ENCODE measurements at regions not wholly inside any gene's neighbourhood (a gene's known extent, or its start where the extent isn't known, plus 50 kb on each side); places are given as distances from the start of the nearest gene placed in this dataset.
"Not testable (repeated sequence)": the region's sequence is repeated elsewhere in the genome, so short reads cannot be mapped to it uniquely, and the experiment has no call there.

DNA sequence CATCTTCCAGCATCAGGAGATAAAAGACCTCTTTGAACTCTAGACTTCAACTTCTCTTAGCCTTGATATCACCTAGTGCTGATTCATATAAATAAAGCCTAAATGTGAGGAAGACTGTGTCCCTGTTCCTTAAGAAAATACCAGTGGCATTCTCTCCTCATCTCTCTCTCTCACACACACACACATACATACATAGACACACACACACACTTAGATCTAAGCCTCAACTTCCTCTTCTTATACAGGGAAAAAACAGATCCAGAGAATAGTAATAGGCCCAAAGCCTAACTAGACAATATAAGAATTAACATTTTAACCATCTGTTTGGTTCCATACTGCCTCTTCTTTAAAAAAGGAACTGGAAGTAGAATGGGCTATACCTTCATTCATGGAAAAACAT lies 195.3 kb upstream of the NR4A3 start:
- DNase-seq (ENCODE audit: low read depth, low spot score): no peak

GRCh38 chr9:99628285-99628684 lies 193.4 kb upstream of the NR4A3 start:
- no peak for DNase-seq (ENCODE audit: low read depth, low spot score)

DNA sequence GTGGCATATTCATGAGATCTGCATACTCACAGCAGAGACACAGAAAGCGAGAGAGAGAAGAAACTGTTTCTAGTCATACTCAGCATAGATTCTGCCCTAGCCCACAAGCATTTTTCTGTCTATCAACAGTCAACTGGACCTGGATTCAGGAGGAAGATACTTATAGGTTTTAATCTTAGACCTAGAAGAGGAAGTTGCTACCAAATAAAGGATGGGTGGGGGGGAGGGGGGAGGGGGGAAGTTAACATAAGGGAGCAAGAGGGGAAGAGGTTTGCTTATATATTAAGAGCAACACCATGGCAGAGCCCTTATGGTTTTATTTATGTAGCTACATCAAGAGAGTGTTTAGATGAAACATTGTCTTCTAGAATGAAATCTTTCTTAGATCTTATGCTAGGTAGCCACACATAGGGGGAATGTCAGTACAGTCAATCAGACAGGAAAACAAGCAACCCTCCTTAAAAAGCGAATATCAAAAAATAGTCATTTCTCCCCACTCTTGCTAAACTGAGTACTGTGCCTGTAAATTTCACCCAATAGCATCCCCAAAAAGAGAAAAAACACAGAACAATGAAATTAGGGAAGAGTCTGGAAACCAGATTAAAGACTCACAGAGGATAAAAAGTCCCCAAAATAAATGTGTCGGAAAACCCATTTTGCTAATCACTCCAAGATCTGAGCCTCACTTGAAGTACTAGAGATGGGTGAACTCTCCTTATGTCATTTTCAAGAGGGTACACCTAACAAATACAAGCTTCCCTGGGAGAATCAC lies 192.7 kb upstream of the NR4A3 start:
- DNase-seq (ENCODE audit: low read depth, low spot score): no peak

DNA sequence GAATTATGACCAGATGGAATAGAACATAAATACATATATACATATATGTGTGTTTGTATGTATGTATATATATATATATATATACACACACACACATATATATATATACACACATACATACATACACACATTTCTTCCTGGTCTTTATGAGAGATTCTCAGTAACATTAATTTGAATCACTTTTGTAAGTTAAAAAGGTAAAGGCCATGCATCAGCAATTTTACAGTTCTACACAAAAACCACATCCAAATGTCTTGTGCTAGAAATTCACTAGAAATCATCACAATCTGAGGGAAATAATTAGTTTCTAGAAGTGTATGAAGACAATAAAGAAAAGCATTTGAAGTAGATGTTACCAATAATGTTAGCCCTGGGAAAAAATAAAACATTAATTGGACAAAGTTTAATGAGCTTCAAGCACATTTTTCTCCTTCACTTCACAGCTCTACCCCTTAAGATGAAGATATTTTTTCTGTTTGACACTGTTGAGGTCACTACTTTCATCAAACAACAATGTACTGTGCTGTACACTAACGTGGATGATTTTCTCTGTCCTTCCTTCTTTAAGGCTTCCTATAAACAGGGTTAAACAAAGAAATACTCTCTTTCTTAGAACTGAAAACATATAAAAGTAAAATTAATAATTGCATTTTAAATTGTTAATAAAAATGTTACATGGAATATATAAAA lies 189.2 kb upstream of the NR4A3 start:
- no peak for DNase-seq (ENCODE audit: low read depth, low spot score)

DNA sequence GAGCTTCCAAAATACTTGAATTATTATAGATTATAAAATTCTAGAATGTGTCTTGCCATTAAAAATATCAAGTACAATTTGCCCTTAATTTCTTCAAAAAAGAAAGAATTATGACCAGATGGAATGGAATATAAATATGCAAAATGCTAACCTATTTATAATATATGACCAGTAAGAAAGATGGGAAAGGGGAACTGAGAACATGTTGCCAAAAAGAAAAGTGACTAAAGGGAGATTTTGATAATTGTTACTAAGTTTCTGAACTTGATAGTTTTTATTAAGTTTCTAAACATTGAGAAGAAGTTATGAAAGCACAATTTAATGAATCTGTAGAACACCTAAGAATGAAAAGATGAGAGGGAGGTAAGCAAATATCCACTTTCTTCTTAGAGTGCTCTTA lies 188.4 kb upstream of the NR4A3 start:
- no peak for DNase-seq (ENCODE audit: low read depth, low spot score)

- DNase-seq (ENCODE audit: low read depth, low spot score): no peak
Observed at GRCh38 chr9:99634186-99634585, 187.5 kb upstream of the NR4A3 start.

DNA sequence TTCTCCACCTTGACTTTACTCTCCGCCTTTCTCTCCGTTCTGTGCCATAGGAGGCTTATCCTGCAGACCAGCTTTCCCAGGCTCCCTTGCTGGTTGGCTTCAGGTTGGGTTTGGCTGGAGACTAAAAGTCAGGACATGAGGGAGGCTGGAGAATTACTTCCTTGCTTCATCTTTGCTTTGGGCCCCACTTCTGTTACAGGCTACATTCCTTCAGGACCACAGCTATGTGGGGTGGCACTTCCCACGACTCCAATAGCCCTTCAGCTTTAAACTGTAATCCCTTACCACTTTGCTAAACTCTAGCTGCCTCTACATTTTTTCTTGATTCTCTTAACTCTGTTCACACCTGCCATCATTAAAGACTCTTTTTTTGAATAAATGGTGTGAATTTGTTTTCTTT lies 186.7 kb upstream of the NR4A3 start:
- DNase-seq (ENCODE audit: low read depth, low spot score): peak; percentile 70

DNA sequence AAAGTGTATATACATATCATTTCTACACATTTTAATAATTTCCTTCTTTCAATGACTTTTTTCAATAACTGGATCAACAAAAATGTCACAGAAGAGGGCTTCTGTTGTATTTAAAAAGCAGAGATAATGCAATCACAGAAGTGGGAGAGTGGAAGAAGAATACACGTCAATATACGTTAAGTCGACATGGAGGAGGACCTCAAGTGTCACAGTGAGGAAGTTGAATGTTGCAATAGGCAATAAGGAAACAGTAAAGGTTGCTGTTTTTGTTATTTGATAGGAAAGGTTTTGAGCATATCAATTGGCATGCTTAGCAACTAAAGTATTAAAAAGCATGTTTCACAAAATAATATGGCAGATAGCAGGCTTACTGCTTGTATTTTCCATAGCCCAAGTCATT lies 184.0 kb upstream of the NR4A3 start:
- no peak for DNase-seq (ENCODE audit: low read depth, low spot score)

DNA sequence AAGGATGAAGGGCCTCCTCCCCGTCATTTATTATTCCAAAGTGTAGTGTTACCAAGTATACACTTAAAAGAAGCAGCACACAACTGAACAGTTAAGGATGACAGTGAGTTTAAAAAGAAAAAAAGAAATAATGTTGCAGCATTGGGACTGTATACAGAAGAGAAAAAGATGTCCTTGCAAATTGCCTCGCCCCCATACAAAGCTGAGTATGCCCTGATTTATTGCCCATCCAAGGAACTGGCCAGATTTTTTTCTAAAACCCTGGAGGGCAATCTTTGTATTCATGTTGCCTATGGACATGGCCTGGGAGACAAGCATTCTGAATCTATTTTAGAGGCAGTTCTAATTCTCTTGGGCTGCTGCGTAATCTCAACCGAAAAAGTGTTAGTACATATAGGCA lies 182.7 kb upstream of the NR4A3 start:
- DNase-seq (ENCODE audit: low read depth, low spot score): no peak

DNA sequence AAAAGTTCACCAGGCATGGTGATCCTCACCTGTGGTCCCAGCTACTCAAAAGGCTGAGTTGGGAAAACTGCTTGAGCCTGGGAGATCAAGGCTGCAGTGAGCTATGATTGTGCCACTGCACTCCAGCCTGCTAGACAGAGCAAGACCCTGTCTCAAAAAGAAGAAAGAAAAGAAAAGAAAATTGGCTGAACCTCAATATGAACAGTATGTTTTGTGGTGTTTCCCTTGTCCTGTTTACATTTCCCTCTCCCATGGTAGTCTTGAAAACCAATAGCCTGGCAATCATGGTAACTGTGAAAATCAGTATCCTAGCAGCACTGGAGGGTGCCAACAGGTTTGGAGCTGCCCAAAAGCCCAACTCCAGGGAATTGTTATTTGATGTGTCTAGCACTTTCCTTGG lies 174.1 kb upstream of the NR4A3 start:
- no peak for DNase-seq (ENCODE audit: low read depth, low spot score)

- no peak for DNase-seq (ENCODE audit: low read depth, low spot score)
Observed at GRCh38 chr9:99650187-99650874, 171.4 kb upstream of the NR4A3 start.

GRCh38 chr9:99660191-99660636 lies 161.5 kb upstream of the NR4A3 start:
- no peak for DNase-seq (ENCODE audit: low read depth, low spot score)

DNA sequence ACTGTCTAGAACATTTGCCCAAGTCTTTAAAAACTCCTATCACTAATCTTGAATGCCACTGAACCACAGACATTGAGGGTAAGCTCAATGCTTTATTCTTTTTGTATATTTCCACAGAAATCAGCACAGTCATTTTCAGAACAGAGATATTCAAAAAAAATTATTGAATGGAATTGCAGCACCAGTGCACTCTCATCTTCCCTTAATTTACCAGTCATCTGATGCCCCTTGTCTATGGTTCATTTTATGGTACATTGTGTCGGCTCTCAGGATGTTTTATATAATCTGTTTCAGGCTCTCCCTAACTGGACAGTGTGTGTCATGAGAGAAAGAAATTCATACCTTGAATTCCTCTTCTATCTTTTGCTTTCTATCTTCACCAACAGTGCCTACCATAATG lies 158.4 kb upstream of the NR4A3 start:
- DNase-seq (ENCODE audit: low read depth, low spot score): no peak

DNA sequence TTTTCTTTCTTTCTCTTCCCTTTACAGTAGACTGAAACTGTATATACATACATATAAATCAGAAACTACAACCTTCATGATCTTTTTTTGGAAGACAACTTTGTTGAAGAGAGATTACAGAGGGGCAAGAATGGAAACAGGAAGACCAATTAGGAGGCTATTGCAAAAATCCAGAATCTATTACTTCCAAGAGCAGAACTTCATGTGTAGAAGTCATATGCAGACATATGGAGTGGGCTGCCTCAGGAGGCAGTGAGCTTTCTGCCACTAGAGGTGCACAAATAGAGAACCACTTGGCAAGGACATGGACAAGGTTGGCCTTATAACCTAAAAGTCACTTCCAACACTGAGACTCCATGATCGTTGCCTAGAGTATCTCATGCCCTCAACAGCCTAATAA lies 157.8 kb upstream of the NR4A3 start:
- DNase-seq (ENCODE audit: low read depth, low spot score): no peak

DNA sequence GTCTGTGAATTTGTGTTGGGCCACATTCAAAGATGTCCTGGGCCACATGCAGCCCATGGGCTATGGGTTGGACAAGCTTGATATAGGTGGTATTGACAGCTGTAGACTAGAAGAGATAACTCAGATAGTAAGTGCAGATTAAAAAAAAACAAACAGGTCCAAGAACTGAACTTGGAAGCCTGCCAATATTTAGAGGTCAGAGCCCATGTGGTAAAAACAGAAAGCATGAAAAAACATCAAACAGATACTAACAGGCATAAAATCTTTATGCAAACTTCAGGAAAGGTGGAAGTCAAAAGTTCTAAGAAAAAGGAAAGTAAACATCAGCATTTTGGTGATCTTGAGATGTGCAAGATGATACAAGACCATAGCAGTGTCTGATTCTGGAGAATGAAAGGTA lies 155.1 kb upstream of the NR4A3 start:
- DNase-seq (ENCODE audit: low read depth, low spot score): peak; percentile 9

DNA sequence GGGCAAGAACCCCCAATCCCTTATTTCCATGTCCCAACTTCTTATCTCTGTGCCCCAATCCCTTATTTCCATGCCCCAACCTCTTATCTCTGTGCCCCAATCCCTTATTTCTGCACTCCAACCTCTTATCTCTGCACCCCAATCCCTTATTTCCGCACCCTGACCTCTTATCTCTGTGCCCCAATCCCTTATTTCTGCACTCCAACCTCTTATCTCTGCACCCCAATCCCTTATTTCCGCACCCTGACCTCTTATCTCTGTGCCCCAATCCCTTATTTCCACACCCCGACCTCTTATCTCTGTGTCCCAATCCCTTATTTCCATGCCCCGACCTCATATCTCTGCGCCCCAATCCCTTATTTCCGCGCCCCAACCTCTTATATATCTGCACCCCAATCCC lies 150.8 kb upstream of the NR4A3 start:
- DNase-seq (ENCODE audit: low read depth, low spot score): not testable (repeated sequence)

- DNase-seq (ENCODE audit: low read depth, low spot score): no peak
Observed at GRCh38 chr9:99677281-99677680, 144.4 kb upstream of the NR4A3 start.

GRCh38 chr9:99678566-99678965 lies 143.1 kb upstream of the NR4A3 start:
- no peak for DNase-seq (ENCODE audit: low read depth, low spot score)

DNA sequence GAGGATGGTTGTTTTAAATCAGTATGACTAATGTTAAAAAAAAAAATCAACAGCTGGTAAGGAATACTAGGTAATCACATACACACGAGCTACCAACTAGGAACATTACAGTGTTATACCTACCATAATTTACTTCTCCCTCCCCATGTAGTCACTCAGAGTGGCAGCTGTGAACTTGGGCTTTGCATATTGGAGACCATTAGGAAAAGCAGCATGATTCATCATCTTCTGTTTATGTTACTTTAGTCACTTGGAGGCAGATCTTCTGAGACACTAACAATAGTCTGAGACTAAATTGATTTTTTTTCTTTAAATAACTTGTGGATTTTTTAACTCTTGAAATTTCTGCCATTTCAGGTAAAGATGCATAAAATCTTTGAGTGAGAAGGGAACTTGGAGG lies 141.5 kb upstream of the NR4A3 start:
- peak; percentile 33 for DNase-seq (ENCODE audit: low read depth, low spot score)

GRCh38 chr9:99681113-99681512 lies 140.6 kb upstream of the NR4A3 start:
- no peak for DNase-seq (ENCODE audit: low read depth, low spot score)

GRCh38 chr9:99682378-99682777 lies 139.3 kb upstream of the NR4A3 start:
- DNase-seq (ENCODE audit: low read depth, low spot score): no peak

DNA sequence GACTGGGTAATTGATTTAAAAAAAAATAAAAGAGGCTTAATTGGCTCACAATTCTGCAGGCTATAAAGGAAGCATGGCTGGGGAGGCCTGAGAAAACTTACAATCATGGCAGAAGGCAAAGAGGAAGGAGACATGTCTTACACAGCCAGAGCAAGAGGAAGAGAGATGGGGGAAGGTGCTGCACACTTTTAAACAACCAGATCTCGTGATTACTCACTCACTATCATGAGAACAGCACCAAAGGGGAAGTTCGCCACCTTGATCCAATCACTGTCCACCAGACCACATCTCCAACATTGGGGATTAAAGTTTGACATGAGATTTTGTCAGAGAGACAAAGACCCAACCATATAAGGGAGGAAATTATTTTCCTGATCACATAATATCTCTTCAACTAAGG lies 138.8 kb upstream of the NR4A3 start:
- no peak for DNase-seq (ENCODE audit: low read depth, low spot score)

DNA sequence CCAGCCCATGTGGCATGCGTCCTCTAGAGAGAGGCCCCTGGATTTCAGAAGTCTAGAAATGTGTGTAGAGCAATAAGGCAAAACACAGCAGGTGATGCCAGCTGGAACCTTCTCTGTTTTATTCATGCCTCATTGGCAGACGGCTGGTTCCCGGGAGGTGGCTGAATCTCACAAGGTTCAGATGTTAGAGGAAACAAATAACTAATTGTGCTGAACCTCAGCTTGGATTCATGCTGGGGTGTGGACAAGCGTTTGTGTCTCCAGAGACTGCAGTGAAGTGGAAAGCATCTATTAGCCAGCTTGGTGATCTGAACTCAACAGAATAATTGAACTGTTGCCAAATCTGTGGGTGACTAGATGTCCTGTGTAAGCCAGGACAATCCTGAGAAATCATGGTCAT lies 131.1 kb upstream of the NR4A3 start:
- DNase-seq (ENCODE audit: low read depth, low spot score): peak; percentile 49

Measured in astrocyte of the hippocampus (primary cell).